ENCODE measurements at regions not wholly inside any gene's neighbourhood (a gene's known extent, or its start where the extent isn't known, plus 50 kb on each side); places are given as distances from the start of the nearest gene placed in this dataset.
"Not testable (repeated sequence)": the region's sequence is repeated elsewhere in the genome, so short reads cannot be mapped to it uniquely, and the experiment has no call there.

DNA sequence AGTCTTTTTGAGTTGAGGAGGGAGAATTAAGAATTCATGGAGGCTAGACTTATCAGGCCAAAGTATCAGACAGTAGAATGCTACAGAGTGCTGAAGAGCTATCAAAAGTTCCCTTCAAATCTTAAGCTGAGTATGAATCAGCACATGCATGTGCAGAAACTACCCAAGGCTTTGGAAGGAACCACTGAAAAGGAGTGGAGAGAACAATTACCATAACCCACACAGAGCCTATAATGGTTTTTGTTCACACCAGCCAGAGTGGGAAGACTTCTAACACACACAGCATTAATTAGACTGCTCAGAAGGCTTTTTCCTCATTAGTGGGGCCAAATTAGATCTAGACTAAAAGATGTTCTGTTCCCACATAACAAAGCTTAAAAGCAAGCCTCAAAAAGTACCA is 83.7 kb upstream of the SLC6A11 start:
- H3K9ac ChIP-seq (ENCODE audit: control insufficient read depth, extremely low read depth, insufficient read depth, low read length), result no peak overlapping the region
- TF ChIP-seq EZH2 (IDR thresholded peaks at IDR 0.05; ENCODE audit: low read length), result no peak
- TF ChIP-seq, protein P1, sequence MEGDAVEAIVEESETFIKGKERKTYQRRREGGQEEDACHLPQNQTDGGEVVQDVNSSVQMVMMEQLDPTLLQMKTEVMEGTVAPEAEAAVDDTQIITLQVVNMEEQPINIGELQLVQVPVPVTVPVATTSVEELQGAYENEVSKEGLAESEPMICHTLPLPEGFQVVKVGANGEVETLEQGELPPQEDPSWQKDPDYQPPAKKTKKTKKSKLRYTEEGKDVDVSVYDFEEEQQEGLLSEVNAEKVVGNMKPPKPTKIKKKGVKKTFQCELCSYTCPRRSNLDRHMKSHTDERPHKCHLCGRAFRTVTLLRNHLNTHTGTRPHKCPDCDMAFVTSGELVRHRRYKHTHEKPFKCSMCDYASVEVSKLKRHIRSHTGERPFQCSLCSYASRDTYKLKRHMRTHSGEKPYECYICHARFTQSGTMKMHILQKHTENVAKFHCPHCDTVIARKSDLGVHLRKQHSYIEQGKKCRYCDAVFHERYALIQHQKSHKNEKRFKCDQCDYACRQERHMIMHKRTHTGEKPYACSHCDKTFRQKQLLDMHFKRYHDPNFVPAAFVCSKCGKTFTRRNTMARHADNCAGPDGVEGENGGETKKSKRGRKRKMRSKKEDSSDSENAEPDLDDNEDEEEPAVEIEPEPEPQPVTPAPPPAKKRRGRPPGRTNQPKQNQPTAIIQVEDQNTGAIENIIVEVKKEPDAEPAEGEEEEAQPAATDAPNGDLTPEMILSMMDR (optimal IDR thresholded peaks at IDR 0.05 in 1 of 3, IDR thresholded peaks at IDR 0.05 in 1 of 3, conservative IDR thresholded peaks at IDR 0.05 in 1 of 3; ENCODE audit: extremely low read depth in 1 of 3, insufficient read depth in 2 of 3, low read length in 3 of 3), result no peak
- H3K36me3 ChIP-seq (ENCODE audit: control insufficient read depth in 2 of 2, extremely low read depth in 1 of 2, insufficient read depth in 2 of 2, low read length in 2 of 2), result no peaks in the 10 kb centered on the region
- H3K27ac ChIP-seq (ENCODE audit: control insufficient read depth, insufficient read depth, low read length), result no peak overlapping the region
- H3K4me1 ChIP-seq (ENCODE audit: control insufficient read depth, extremely low read depth, insufficient read depth, low read length), result no peaks in the 10 kb centered on the region
- no peaks in the 10 kb centered on the region for H3K27me3 ChIP-seq (ENCODE audit: control insufficient read depth, extremely low read depth, insufficient read depth, low read length)
- H4K20me1 ChIP-seq (ENCODE audit: control insufficient read depth, extremely low read depth, insufficient read depth, low read length), result no peaks in the 10 kb centered on the region
- H3K9me3 ChIP-seq (ENCODE audit: control insufficient read depth, low read depth, low read length), result no peaks in the 10 kb centered on the region
- dilution Hi-C loops (cut with MboI; ENCODE audit: extremely low pct_ligation_motif_present, low sequenced_read_pairs), result no loop called here
- no peak overlapping the region for H2AFZ ChIP-seq (ENCODE audit: control insufficient read depth, low read length)
- H3K4me2 ChIP-seq (ENCODE audit: control insufficient read depth, extremely low read depth, insufficient read depth, low read depth, low read length), result no peak overlapping the region
- H3K9me1 ChIP-seq (ENCODE audit: control insufficient read depth, extremely low read depth, insufficient read depth, low read length), result no peaks in the 10 kb centered on the region
- H3K79me2 ChIP-seq (ENCODE audit: control insufficient read depth, insufficient read depth, low read length), result no peaks in the 10 kb centered on the region
- FAIRE-seq (no peak), DNase-seq (ENCODE audit: low read depth, low spot score) (no peak)
- H3K4me3 ChIP-seq (ENCODE audit: control insufficient read depth in 2 of 3, extremely low read depth in 1 of 3, insufficient read depth in 2 of 3, low read depth in 1 of 3, low read length in 3 of 3), result no peak overlapping the region

DNA sequence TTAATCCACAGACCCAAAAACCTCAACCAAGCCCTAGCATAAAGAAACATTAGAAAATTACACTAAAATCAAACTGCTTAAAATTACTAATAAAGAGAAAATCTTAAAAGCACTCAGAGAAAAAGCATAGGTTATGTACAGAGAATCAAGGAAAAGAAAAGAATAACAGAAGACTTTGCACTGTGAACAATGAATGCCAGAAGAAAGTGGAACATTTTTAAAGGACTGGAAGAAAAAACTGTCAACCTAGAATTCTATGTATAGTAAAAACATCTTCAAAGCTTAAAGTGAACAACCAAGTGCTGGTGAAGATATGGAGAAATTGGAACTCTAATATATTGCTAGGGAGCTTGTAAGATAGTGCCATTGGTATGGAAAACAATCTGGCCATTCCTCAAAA is 82.7 kb upstream of the SLC6A11 start:
- H2AFZ ChIP-seq (ENCODE audit: control insufficient read depth, low read length), result no peak overlapping the region
- no peak overlapping the region for H3K9ac ChIP-seq (ENCODE audit: control insufficient read depth, extremely low read depth, insufficient read depth, low read length)
- H4K20me1 ChIP-seq (ENCODE audit: control insufficient read depth, extremely low read depth, insufficient read depth, low read length), result no peaks in the 10 kb centered on the region
- no peak for FAIRE-seq
- no peak overlapping the region for H3K4me3 ChIP-seq (ENCODE audit: control insufficient read depth in 2 of 3, extremely low read depth in 1 of 3, insufficient read depth in 2 of 3, low read depth in 1 of 3, low read length in 3 of 3)
- H3K27me3 ChIP-seq (ENCODE audit: control insufficient read depth, extremely low read depth, insufficient read depth, low read length), result peaks cover 8% of the 10 kb centered on the region
- no peaks in the 10 kb centered on the region for H3K79me2 ChIP-seq (ENCODE audit: control insufficient read depth, insufficient read depth, low read length)
- no peak for DNase-seq (ENCODE audit: low read depth, low spot score)
- no peaks in the 10 kb centered on the region for H3K9me1 ChIP-seq (ENCODE audit: control insufficient read depth, extremely low read depth, insufficient read depth, low read length)
- H3K27ac ChIP-seq (ENCODE audit: control insufficient read depth, insufficient read depth, low read length), result no peak overlapping the region
- no peaks in the 10 kb centered on the region for H3K9me3 ChIP-seq (ENCODE audit: control insufficient read depth, low read depth, low read length)
- TF ChIP-seq EZH2 (IDR thresholded peaks at IDR 0.05; ENCODE audit: low read length), result no peak
- TF ChIP-seq, protein P1 (optimal IDR thresholded peaks at IDR 0.05 in 1 of 3, IDR thresholded peaks at IDR 0.05 in 1 of 3, conservative IDR thresholded peaks at IDR 0.05 in 1 of 3; ENCODE audit: extremely low read depth in 1 of 3, insufficient read depth in 2 of 3, low read length in 3 of 3), result no peak
- dilution Hi-C loops (cut with MboI; ENCODE audit: extremely low pct_ligation_motif_present, low sequenced_read_pairs), result no loop called here
- no peaks in the 10 kb centered on the region for H3K4me1 ChIP-seq (ENCODE audit: control insufficient read depth, extremely low read depth, insufficient read depth, low read length)
- no peaks in the 10 kb centered on the region for H3K36me3 ChIP-seq (ENCODE audit: control insufficient read depth in 2 of 2, extremely low read depth in 1 of 2, insufficient read depth in 2 of 2, low read length in 2 of 2)
- no peak overlapping the region for H3K4me2 ChIP-seq (ENCODE audit: control insufficient read depth, extremely low read depth, insufficient read depth, low read depth, low read length)

DNA sequence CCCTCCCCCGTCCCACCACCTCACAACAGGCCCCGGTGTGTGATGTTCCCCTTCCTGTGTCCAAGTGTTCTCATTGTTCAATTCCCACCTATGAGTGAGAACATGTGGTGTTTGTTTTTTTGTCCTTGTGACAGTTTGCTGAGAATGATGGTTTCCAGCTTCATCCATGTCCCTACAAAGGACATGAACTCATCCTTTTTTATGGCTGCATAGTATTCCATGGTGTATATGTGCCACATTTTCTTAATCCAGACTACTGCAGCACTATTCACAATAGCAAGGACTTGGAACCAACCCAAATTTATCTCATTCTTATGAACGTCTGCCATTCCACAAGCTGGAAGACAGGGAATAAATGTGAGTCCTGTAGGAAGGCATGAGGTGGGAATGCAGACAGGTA is 79.6 kb upstream of the SLC6A11 start:
- H2AFZ ChIP-seq (ENCODE audit: control insufficient read depth, low read length); H3K9ac ChIP-seq (ENCODE audit: control insufficient read depth, extremely low read depth, insufficient read depth, low read length); H3K79me2 ChIP-seq (ENCODE audit: control insufficient read depth, insufficient read depth, low read length); H3K9me3 ChIP-seq (ENCODE audit: control insufficient read depth, low read depth, low read length); H3K36me3 ChIP-seq (ENCODE audit: control insufficient read depth in 2 of 2, extremely low read depth in 1 of 2, insufficient read depth in 2 of 2, low read length in 2 of 2); H3K27ac ChIP-seq (ENCODE audit: control insufficient read depth, insufficient read depth, low read length); FAIRE-seq; H3K9me1 ChIP-seq (ENCODE audit: control insufficient read depth, extremely low read depth, insufficient read depth, low read length); H4K20me1 ChIP-seq (ENCODE audit: control insufficient read depth, extremely low read depth, insufficient read depth, low read length); H3K4me3 ChIP-seq (ENCODE audit: control insufficient read depth in 2 of 3, extremely low read depth in 1 of 3, insufficient read depth in 2 of 3, low read depth in 1 of 3, low read length in 3 of 3); dilution Hi-C loops (cut with MboI; ENCODE audit: extremely low pct_ligation_motif_present, low sequenced_read_pairs); DNase-seq (ENCODE audit: low read depth, low spot score); H3K4me2 ChIP-seq (ENCODE audit: control insufficient read depth, extremely low read depth, insufficient read depth, low read depth, low read length); H3K4me1 ChIP-seq (ENCODE audit: control insufficient read depth, extremely low read depth, insufficient read depth, low read length): not testable (repeated sequence)
- peaks cover 28% of the 10 kb centered on the region for H3K27me3 ChIP-seq (ENCODE audit: control insufficient read depth, extremely low read depth, insufficient read depth, low read length)

All from keratinocyte (primary cell).